IMR-90 (cell line): ENCODE measurements at regions not wholly inside any gene's neighbourhood (a gene's known extent, or its start where the extent isn't known, plus 50 kb on each side); places are given as distances from the start of the nearest gene placed in this dataset.

Source experiments
- ATAC-seq: fragments of 200-7000 bp; cut with Tn5 transposase; 2 replicates; pipeline ENCODE4 v1.9.1; 2020; ENCODE audit warnings: low read depth, mild to moderate bottlenecking, moderate library complexity
- BruUV-seq: library from RNA; stranded (reverse); fragments of 400-500 nt; replicated peaks from 2 replicates; lab custom pipeline; 2021; lab: Mats Ljungman, UMichigan
- CTCF ChIA-PET: fragments of 300-600 bp; formaldehyde crosslinking; extraction: SDS; loops from one replicate; lab custom pipeline; 2021; ENCODE audit warnings: antibody characterized with exemption; lab: Yijun Ruan, JAX
- POLR2A ChIA-PET: fragments of 300-600 bp; sonication (Branson Sonifier 250); formaldehyde crosslinking; loops from one replicate; lab custom pipeline; 2022; ENCODE audit warnings: antibody characterized with exemption; ENCODE audit not compliant: unreplicated experiment; lab: Charles Lee
- DNase-seq: peaks from one replicate; pipeline ENCODE4 v3.0.0; 2013
- H2AFZ ChIP-seq: replicated peaks from 2 replicates; pipeline ENCODE3; 2013; ENCODE audit warnings: low read length, mild to moderate bottlenecking; ENCODE audit not compliant: poor library complexity
- H2AK5ac ChIP-seq: 2 replicates; pipeline ENCODE4 v1.6.1; 2013; ENCODE audit warnings: low read depth, low read length, inconsistent platforms
- H2AK9ac ChIP-seq: replicated peaks from 2 replicates; pipeline ENCODE3; 2013; ENCODE audit warnings: mild to moderate bottlenecking, low read depth, low read length, moderate library complexity; ENCODE audit not compliant: poor library complexity
- H2BK120ac ChIP-seq: 2 replicates; pipeline ENCODE4 v1.6.1; 2013; ENCODE audit warnings: low read depth, low read length, inconsistent platforms
- H2BK15ac ChIP-seq: 3 replicates; pipeline ENCODE4 v1.6.1; 2013; ENCODE audit warnings: low read depth, low read length, inconsistent platforms
- H2BK20ac ChIP-seq: 2 replicates; pipeline ENCODE4 v1.6.1; 2013; ENCODE audit warnings: low read depth, mild to moderate bottlenecking, inconsistent platforms, low read length, moderate library complexity
- H2BK5ac ChIP-seq: 2 replicates; pipeline ENCODE4 v1.6.1; 2013; ENCODE audit warnings: mild to moderate bottlenecking, low read depth, low read length, inconsistent platforms; ENCODE audit not compliant: poor library complexity, severe bottlenecking
- H3K14ac ChIP-seq: replicated peaks from 2 replicates; pipeline ENCODE4 v1.6.1; 2013; ENCODE audit warnings: low read depth, low read length, inconsistent platforms
- H3K18ac ChIP-seq: 2 replicates; pipeline ENCODE4 v1.6.1; 2013; ENCODE audit warnings: low read depth, low read length, control low read depth
- H3K23ac ChIP-seq: 2 replicates; pipeline ENCODE4 v1.6.1; 2013; ENCODE audit warnings: low read depth, low read length, inconsistent platforms
- H3K27ac ChIP-seq: 2 replicates; pipeline ENCODE4 v1.5.1; 2013; ENCODE audit warnings: mild to moderate bottlenecking, control low read depth, low read length; ENCODE audit not compliant: insufficient read depth
- H3K27me3 ChIP-seq: 2 replicates; pipeline ENCODE4 v1.6.1; 2013; ENCODE audit warnings: low read length; ENCODE audit not compliant: control insufficient read depth, insufficient read depth
- H3K36me3 ChIP-seq: 2 replicates; pipeline ENCODE4 v1.6.1; 2013; ENCODE audit warnings: low read length, mixed read lengths; ENCODE audit not compliant: control insufficient read depth, insufficient read depth
- H3K4ac ChIP-seq: 2 replicates; pipeline ENCODE4 v1.6.1; 2013; ENCODE audit warnings: low read depth, low read length, inconsistent platforms
- H3K4me1 ChIP-seq: 2 replicates; pipeline ENCODE4 v1.6.1; 2013; ENCODE audit warnings: low read length, mixed read lengths; ENCODE audit not compliant: control insufficient read depth, insufficient read depth
- H3K4me2 ChIP-seq: 2 replicates; pipeline ENCODE4 v1.6.1; 2013; ENCODE audit warnings: low read depth, mild to moderate bottlenecking, control low read depth, low read length, moderate library complexity
- H3K4me3 ChIP-seq: 2 replicates; pipeline ENCODE4 v1.5.1; 2013; ENCODE audit warnings: low read depth, mild to moderate bottlenecking, control low read depth, low read length, moderate library complexity; ENCODE audit not compliant: insufficient read depth
- H3K56ac ChIP-seq: 2 replicates; pipeline ENCODE4 v1.6.1; 2013; ENCODE audit warnings: low read length, inconsistent platforms; ENCODE audit not compliant: insufficient read depth; ENCODE audit errors: extremely low read depth
- H3K79me1 ChIP-seq, 2 experiments: 2 replicates each; pipeline ENCODE4 v1.6.1; 2013; ENCODE audit warnings: low read length in 2 of 2, inconsistent platforms in 1 of 2, low read depth in 1 of 2
- H3K9ac ChIP-seq: 2 replicates; pipeline ENCODE4 v1.6.1; 2013; ENCODE audit warnings: low read depth, low read length, control low read depth
- H3K9me1 ChIP-seq: 2 replicates; pipeline ENCODE4 v1.6.1; 2013; ENCODE audit warnings: low read length, inconsistent platforms; ENCODE audit not compliant: insufficient read depth
- H3K9me3 ChIP-seq: 2 replicates; pipeline ENCODE4 v1.6.1; 2013; ENCODE audit warnings: low read length; ENCODE audit not compliant: control insufficient read depth, insufficient read depth
- H4K20me1 ChIP-seq: 2 replicates; pipeline ENCODE4 v1.6.1; 2013; ENCODE audit warnings: low read length, inconsistent platforms; ENCODE audit not compliant: insufficient read depth
- H4K5ac ChIP-seq: 2 replicates; pipeline ENCODE4 v1.6.1; 2013; ENCODE audit warnings: mild to moderate bottlenecking, low read depth, low read length, control low read depth
- H4K8ac ChIP-seq, 2 experiments: 2 replicates each; pipeline ENCODE4 v1.6.1; 2013; ENCODE audit warnings: low read depth in 2 of 2, low read length in 2 of 2, control low read depth in 1 of 2, inconsistent platforms in 1 of 2
- H4K91ac ChIP-seq: 2 replicates; pipeline ENCODE4 v1.6.1; 2013; ENCODE audit warnings: low read depth, low read length, inconsistent platforms; ENCODE audit not compliant: insufficient read depth
- BHLHE40 ChIP-seq: fragments of 150-350 bp; IDR thresholded peaks from 2 replicates; pipeline ENCODE4 v1.6.1; 2016; ENCODE audit warnings: mild to moderate bottlenecking, low read depth, low read length
- CEBPB ChIP-seq: IDR thresholded peaks from 2 replicates; pipeline ENCODE4 v1.6.1; 2012; ENCODE audit warnings: low read depth, low read length, improper control_type of control experiment
- CHD1 ChIP-seq: IDR thresholded peaks from 2 replicates; pipeline ENCODE4 v1.6.1; 2012; ENCODE audit warnings: low read depth, low read length, improper control_type of control experiment
- CTCF ChIP-seq: conservative IDR thresholded peaks from 2 replicates; pipeline ENCODE4 v1.5.1; 2012; ENCODE audit warnings: mild to moderate bottlenecking, low read depth, low read length, improper control_type of control experiment
- FOS ChIP-seq: fragments of 150-350 bp; IDR thresholded peaks from 2 replicates; pipeline ENCODE4 v1.6.1; 2016; ENCODE audit warnings: low read depth, low read length
- MAFK ChIP-seq: IDR thresholded peaks from 2 replicates; pipeline ENCODE4 v1.6.1; 2012; ENCODE audit warnings: low read depth, low read length, improper control_type of control experiment
- MAZ ChIP-seq: IDR thresholded peaks from 2 replicates; pipeline ENCODE4 v1.6.1; 2012; ENCODE audit warnings: low read depth, mild to moderate bottlenecking, low read length, improper control_type of control experiment, moderate library complexity, borderline replicate concordance
- MXI1 ChIP-seq: IDR thresholded peaks from 2 replicates; pipeline ENCODE4 v1.6.1; 2012; ENCODE audit warnings: low read depth, mild to moderate bottlenecking, low read length, moderate library complexity, borderline replicate concordance
- NFE2L2 ChIP-seq: fragments of 150-350 bp; IDR thresholded peaks from 2 replicates; pipeline ENCODE4 v1.6.1; 2016; ENCODE audit warnings: low read depth, mild to moderate bottlenecking, low read length
- POLR2A ChIP-seq: IDR thresholded peaks from 2 replicates; pipeline ENCODE4 v1.6.1; 2012; ENCODE audit warnings: mild to moderate bottlenecking, low read depth, low read length
- RAD21 ChIP-seq: IDR thresholded peaks from 2 replicates; pipeline ENCODE4 v1.6.1; 2012; ENCODE audit warnings: low read length, improper control_type of control experiment
- RCOR1 ChIP-seq: IDR thresholded peaks from 2 replicates; pipeline ENCODE4 v1.6.1; 2012; ENCODE audit warnings: mild to moderate bottlenecking, low read length, improper control_type of control experiment; ENCODE audit not compliant: insufficient replicate concordance
- RFX5 ChIP-seq: IDR thresholded peaks from 2 replicates; pipeline ENCODE4 v1.8.0; 2012; ENCODE audit warnings: low read depth, mild to moderate bottlenecking, low read length, moderate library complexity
- SMC3 ChIP-seq: fragments of 150-350 bp; IDR thresholded peaks from 2 replicates; pipeline ENCODE4 v1.6.1; 2016; ENCODE audit warnings: low read depth, mild to moderate bottlenecking, antibody characterized with exemption, low read length, moderate library complexity
- dilution Hi-C: fragments of 300-500 bp; cut with HindIII; formaldehyde crosslinking; loops from one replicate; pipeline ENCODE4 v1.14.3; 2018; ENCODE audit warnings: low sequenced_read_pairs; ENCODE audit not compliant: unreplicated experiment
- in situ Hi-C: fragments of 300-500 bp; cut with MboI; formaldehyde crosslinking; loops from 3 replicates; pipeline ENCODE4 v1.14.3; 2019; ENCODE audit warnings: low sequenced_read_pairs, inconsistent platforms, mixed read lengths
- intact Hi-C: fragments of 100-400 bp; cut with micrococcal nuclease; formaldehyde crosslinking; loops from 2 replicates; pipeline ENCODE4 v1.10.0; 2022
- TF ChIP-seq, protein P1 (sequence below): fragments of 150-350 bp; IDR thresholded peaks from 2 replicates; pipeline ENCODE4 v1.6.1; 2016; ENCODE audit warnings: low read depth, mild to moderate bottlenecking, low read length, moderate library complexity, borderline replicate concordance
- TF ChIP-seq, protein P2 (sequence below): fragments of 150-350 bp; IDR thresholded peaks from 2 replicates; pipeline ENCODE4 v1.6.1; 2017; ENCODE audit warnings: mild to moderate bottlenecking, antibody characterized with exemption, low read length, low read depth

- Histone ChIP-seq H2AFZ (no peak overlapping the region), H4K8ac (no peak overlapping the region), H3K18ac (no peak overlapping the region), H4K91ac (no peak overlapping the region), H3K27me3 (no peaks in the 10 kb centered on the region), H3K36me3 (no peaks in the 10 kb centered on the region), H3K56ac (no peak overlapping the region), H2BK15ac (no peak overlapping the region), H2BK5ac (no peak overlapping the region), H3K14ac (no peak overlapping the region), H3K9me3 (no peaks in the 10 kb centered on the region; the same call in 1 of the 2 replicates), H2BK120ac (no peak overlapping the region), H3K4me1 (no peaks in the 10 kb centered on the region), H3K79me1 (no peaks in the 10 kb centered on the region), H2AK9ac (no peak overlapping the region), H3K4ac (no peak overlapping the region), H3K27ac (no peak overlapping the region), H3K9ac (no peak overlapping the region), H3K4me2 (no peak overlapping the region), H3K4me3 (no peak overlapping the region), H4K20me1 (no peaks in the 10 kb centered on the region), H3K23ac (no peak overlapping the region), H3K9me1 (no peaks in the 10 kb centered on the region), H2BK20ac (no peak overlapping the region), H2AK5ac (no peak overlapping the region), H4K5ac (no peak overlapping the region)
- TF ChIP-seq FOS (no peak), RCOR1 (no peak), NFE2L2 (no peak), SMC3 (no peak), RFX5 (no peak), POLR2A (no peak), MAFK (no peak), MAZ (no peak), CHD1 (no peak), BHLHE40 (no peak), CEBPB (no peak), RAD21 (no peak), CTCF (no peak), MXI1 (no peak)
- TF ChIP-seq, protein P1, sequence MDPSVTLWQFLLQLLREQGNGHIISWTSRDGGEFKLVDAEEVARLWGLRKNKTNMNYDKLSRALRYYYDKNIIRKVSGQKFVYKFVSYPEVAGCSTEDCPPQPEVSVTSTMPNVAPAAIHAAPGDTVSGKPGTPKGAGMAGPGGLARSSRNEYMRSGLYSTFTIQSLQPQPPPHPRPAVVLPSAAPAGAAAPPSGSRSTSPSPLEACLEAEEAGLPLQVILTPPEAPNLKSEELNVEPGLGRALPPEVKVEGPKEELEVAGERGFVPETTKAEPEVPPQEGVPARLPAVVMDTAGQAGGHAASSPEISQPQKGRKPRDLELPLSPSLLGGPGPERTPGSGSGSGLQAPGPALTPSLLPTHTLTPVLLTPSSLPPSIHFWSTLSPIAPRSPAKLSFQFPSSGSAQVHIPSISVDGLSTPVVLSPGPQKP: no peak
- TF ChIP-seq, protein P2, sequence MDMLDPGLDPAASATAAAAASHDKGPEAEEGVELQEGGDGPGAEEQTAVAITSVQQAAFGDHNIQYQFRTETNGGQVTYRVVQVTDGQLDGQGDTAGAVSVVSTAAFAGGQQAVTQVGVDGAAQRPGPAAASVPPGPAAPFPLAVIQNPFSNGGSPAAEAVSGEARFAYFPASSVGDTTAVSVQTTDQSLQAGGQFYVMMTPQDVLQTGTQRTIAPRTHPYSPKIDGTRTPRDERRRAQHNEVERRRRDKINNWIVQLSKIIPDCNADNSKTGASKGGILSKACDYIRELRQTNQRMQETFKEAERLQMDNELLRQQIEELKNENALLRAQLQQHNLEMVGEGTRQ: no peak
- ATAC-seq (no peak), DNase-seq (no peak)
- intact Hi-C loops: no loop called here
- no TSS peak for BruUV-seq
- CTCF ChIA-PET: no interaction called here
- dilution Hi-C loops: no loop called here
- in situ Hi-C loops: no loop called here
- POLR2A ChIA-PET: no interaction called here
Observed at GRCh38 chr14:84336433-84336832, 1193.5 kb upstream of the FLRT2 start.
